Left lobe of liver (tissue), 2 donors: ENCODE measurements at regions not wholly inside any gene's neighbourhood (a gene's known extent, or its start where the extent isn't known, plus 50 kb on each side); places are given as distances from the start of the nearest gene placed in this dataset.
"Not testable (repeated sequence)": the region's sequence is repeated elsewhere in the genome, so short reads cannot be mapped to it uniquely, and the experiment has no call there.

Experiments
- ATAC-seq: fragments of 200-7000 bp; cut with Tn5 transposase; one replicate; pipeline ENCODE4 v1.9.1; 2020; ENCODE audit warnings: mild to moderate bottlenecking, moderate library complexity
- DNase-seq: peaks from one replicate; pipeline ENCODE4 v3.0.0-alpha.2; 2020; ENCODE audit warnings: low spot score
- donor health status: DM: no; HTN: no; CAD: no; lungs with moderate emphysema.
- donor health status: DM: no; HTN: yes; CAD: no.

GRCh38 chr22:12279512-12280474 is 3248.2 kb upstream of the OR11H1 start:
- not testable (repeated sequence) for ATAC-seq, DNase-seq

GRCh38 chr22:12284690-12285089 is 3243.3 kb upstream of the OR11H1 start:
- not testable (repeated sequence) for DNase-seq, ATAC-seq

GRCh38 chr22:12297351-12297750 is 3230.6 kb upstream of the OR11H1 start:
- DNase-seq = peak; percentile 46
- ATAC-seq = not testable (repeated sequence)
